Fibroblast of skin of right quadriceps (primary cell): ENCODE measurements at regions not wholly inside any gene's neighbourhood (a gene's known extent, or its start where the extent isn't known, plus 50 kb on each side); places are given as distances from the start of the nearest gene placed in this dataset.
A peak's percentile ranks its signal among the peaks of the same experiment; 100 is the strongest.

Source experiments
- DNase-seq: peaks from one replicate; pipeline ENCODE4 v3.0.0-alpha.2; 2013

DNA sequence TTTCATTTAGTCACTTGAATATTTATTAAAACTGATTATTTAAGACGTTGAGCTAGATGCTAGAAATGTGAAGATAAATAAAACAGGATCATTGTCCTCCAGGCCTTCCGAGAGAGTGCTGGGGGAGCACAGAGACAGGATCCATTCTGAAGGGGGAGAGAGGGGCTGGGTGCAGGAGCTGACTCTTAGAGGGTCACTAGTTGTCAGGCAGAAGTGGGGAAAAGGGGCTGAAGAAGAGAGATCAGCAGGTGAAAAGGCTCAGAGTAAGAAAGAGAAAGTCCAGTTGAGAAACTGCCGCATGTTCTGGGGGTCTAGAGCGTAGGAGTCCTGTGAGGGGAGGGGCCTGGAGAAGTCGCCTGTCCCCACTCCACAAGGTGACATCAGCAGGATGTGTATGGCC lies 206.2 kb upstream of the SNX19 start:
- DNase-seq, result no peak

DNA sequence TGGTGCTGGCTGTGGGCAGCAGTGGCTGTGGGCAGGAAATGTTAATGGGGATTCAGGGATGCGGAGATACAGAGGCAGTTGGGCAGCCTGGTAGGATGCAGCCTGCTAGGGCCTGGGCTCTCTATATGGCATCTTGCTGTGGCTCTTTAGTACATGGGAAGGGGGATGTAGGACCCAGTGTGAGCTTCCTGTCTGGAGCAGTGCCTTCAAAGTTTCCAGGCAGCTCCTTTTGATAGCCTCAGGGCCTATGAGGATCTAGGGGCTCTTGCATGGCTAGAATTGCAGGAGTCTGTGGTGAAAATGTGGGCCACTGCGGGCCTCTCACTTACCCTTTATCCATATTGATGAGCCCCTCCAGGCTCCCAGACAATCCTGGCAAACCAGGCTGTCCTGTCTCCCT lies 213.2 kb upstream of the SNX19 start:
- no peak for DNase-seq

DNA sequence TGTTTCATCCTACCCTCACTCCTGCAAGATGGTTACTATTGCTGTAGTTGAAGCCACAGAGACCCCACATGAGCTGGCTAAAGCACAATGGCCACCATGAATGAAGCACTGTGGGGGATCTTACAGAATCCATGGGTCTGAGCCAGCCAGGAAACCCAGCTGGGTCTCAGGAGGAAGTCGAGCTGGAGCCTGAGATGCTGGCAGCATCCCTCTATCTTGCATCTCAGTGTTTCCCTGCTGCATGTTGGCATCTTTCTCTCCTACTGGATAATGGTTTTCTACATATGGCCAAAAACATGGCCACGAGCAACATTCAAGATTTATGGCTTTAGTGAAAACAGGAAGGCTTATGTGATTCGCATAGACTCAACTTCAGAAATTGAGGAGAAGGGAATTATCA lies 219.3 kb upstream of the SNX19 start:
- DNase-seq, result no peak

DNA sequence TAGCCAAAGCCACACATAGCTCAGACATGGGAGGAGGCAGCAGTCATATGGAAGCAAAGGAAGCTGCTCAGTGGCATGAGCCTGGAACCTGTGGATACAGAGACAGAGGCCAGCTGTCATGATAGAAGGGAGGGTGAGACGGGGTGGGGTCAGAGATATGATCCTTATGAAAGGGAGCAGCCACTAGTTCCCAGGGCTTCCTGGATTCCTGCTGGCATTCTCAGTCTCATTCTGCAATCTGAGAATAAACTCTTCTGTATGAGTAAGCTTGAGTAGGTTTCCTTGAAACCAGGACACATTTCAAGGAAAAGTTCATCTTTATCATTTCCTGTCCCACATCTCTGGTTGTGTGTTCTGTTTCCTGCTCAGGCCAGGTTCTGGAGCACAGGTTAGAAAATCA lies 220.2 kb upstream of the SNX19 start:
- DNase-seq, result peak; percentile 43

DNA sequence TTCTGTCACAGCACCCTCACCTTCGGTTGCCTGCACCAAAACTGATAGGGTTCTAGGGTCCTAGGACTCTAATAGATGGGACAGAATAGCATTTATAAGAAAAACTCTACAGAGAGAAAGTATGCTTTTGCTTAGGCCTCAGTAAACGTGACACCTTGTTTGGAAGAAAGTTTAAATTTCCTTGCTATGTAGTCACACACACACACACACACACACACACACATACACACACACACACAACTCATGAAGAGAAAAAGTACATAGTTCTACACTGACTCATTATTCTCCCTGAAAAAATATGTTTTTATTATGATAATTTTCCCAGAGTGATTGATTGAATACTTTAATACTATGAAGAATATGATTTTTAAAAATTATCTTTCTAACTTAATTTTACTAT lies 220.8 kb upstream of the SNX19 start:
- peak; percentile 39 for DNase-seq

DNA sequence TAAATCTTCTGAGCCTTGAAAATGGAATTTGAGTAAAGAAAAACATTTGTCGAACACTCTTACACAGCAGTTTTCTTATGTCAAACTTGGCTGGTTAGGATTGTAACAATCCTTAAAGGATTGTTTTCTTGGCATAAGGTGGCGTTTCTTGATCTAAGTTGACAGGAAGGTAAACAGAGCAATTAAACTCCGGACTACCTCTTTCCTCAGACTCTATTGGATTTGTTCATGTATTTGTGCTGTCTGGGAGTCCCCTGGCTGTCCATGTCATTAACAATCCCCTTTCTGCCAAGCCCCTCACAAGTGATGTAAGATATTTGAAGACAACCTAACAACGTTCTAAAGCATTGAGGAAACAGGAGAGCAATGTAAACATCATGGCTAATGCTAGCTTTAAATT lies 222.5 kb upstream of the SNX19 start:
- DNase-seq, result no peak

DNA sequence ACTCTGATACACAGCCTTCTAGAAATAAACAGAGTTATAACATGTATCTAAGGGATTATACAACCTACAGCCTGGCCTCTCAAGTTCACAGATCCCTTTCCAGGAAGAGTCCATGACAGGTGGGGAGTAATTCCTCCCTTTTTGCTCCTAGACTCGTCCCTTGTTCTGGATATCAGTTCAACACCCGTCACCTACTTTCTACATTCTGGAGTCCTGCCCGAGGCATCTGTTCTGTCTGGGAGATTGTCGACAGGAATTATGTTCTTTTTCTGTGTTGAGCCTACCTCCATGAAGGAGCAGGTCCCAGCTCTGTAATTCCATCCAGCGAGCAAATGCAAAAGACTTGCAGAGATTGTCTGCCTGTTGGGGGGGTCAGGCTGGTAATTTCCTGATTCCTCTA lies 224.6 kb upstream of the NTM start:
- no peak for DNase-seq

DNA sequence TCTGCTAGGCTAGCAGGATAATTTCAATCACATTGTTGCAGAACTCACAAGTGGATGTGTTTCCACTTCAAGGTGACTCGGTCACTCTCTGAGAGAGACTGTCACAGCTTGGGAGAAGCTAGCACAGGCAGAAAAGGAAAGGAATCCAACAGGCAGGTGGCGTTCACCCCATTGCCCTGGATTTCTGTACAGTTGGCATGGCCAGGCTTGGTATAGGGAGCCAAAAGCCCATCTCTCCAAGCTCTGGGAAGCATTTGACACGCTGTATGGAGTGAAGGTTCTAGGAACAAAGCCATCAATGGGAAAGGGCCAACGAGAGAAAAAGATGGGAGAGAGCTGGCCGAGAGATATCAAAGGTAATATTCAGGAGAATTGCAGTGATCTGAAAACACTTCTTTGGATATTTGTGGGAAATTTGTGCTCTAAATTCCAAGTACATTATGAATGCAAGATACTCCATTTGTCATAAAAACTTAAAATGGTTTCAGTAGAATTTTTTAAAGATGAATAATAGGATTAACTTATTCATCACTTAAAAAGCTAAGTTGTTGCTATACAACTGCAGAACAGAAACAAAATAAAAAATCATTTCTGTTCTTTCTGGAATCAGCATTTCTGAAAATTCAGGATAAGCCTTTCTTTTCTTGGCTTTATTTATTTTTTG lies 223.5 kb upstream of the NTM start:
- DNase-seq, result peak; percentile 40

DNA sequence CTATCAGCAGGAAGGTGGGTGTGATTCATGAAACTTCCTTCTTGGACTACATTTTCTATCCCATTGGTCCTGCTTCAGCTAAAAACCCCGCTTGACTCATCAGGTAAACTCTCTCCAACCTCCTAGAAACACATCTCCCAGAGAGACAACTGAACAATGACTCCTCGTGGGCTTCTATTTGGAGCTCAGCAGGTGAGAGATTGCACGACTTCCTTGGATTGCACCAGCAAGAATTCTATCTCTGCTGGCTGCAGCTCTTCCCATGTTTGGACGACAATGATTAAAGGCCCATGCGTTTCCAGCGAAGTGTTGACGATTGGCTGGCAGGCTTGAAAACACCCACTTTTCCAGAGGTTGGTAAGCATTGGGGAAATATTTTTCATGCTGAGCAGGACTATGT lies 216.1 kb upstream of the NTM start:
- DNase-seq, result no peak

DNA sequence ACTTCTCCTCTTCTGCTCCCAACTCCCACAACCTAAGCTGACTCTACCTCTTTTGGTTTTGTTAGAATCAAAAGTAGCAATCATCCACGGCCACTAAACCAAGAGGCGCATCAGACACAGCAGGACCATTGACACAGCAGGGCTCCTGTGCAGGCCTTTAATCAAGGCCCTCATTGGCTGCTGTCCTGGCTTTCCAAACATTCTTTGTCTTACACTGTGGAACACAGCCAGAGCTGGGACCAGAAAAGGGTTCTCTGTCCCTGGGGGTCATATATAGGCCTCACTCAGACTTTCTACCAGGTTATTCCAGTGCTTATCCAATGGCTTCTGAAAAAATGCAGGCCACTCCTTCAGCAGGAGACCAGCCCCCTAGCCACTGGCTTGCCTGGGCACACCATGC lies 212.7 kb upstream of the NTM start:
- no peak for DNase-seq

DNA sequence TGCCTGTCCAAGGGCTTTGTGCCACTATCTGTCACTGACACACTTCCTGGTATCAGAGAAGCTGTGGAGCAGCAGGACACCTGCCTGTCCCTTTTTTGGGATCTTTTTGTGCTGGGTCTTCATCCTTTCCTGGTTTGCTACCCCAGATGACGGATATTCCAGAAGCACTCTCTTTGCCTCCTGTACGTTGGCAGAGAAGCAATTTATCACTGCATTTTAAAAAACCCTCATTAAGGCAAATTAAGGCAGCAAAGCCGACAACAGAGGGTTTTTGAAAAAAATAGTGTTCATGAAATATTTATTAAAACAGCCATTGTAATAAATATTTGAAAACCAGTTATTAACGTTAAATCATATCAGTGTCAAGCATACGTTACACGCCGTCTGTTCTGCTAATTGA lies 209.6 kb upstream of the NTM start:
- no peak for DNase-seq

DNA sequence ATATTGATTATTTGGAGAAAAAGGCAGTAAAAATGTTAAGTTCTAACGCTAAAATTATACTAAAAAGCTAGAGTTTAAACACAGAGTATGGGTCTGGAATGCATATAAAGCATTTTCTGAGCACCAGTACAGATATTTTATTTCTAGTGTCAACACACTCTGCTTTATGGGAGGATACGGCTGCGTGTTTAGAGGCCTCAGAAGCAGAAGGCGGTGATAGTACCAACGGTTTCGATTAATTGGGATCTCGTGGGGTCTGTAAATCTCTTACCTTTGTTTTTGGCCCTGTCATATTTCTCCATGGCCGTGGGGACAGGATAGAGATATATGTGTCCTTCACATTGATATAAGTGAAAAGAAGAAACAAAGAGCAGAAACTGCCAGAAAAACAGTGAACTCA lies 206.8 kb upstream of the NTM start:
- no peak for DNase-seq

DNA sequence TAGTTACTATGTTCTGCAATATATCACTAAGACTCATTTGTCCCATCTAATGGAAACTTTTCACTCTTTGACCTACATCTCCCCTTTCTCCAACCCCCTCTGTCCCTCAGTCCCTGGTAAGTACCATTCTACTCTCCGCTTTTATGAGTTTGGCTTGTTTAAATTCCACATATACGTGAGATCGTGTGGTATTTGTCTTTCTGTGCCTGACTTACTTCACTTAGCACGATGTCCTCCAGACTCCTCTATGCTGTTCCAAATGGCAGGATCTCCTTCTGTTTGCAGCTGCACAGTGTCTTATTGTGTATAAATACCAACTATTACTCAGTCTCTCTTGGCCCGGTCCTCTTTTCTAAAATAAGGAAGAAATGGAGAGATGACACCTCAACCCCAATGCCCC lies 205.4 kb upstream of the NTM start:
- no peak for DNase-seq

DNA sequence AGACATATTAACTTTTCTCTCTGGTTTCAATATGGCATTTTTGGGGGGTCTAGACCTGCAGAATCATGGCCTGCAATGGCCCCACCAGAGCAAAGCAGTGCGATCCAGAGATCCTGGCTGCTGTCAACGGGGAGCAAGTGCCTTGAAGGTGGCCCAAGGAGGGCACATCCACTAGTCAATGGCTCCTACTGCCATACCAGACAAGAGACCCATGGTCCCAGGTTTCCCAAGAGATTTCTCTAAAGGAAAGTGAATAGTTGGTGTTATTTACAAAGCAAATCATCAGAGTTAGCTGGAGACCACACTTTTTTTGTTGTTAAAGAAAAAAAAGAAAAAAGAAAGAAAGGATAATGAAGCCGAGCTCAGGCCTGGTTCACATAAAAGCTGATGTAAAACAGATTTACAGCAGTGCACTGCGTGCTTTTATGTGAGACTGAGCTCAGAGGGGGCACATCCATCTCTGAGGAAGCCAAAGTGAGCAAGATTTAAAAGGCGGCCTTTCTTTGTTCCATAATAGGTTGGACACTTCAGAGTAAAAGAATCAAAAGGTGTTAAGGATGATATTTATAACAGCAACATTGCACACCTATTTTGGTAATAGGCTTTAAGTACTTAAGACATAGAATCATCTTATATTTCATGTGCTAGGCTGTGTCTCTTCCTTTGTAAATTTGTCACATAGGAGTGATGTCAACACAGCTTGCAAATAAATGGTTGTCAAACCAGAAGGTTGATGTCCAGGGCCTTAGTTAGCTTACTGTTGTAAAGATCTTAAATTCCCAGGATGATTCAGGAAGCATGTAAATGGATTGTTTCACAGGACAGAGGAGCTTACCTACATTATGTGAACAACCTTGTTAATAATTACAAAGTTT lies 201.3 kb upstream of the NTM start:
- no peak for DNase-seq

DNA sequence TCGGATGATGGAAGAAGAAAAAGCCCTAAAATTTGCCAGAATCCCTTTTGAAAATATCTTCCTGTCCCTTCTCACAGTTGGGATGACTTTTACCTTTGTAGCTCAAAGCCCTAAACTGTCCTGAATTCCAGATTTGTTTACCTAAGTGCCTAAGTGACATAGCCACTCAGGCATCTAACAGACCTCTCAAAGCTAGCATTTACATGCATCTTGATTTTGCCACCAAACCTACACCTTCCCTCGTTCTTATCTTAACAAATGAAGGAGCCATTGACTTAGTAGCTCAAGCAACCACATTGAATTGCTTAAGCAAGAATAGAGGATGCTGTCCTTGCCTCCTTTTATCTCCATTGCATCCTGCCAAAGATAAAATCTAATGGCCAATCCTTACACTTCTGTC lies 198.4 kb upstream of the NTM start:
- no peak for DNase-seq

DNA sequence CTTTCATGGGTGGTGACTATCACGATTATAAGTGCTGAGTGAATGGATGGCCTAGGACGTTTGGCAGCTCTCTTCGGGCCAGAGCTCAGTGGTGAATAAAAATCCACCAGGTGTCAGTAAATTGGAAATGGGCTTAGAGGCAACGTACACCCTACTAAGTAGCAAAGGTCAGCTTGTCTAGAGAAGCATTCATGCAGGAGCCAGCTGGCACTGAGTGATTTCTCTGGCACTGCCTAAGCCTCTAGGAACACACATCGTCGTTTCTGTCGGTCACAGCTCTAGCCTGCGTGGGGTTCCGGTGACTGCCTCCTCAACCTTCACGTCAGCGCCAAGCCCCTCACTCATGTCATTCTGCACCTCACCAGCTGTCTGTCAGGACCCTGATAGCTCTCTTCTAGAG lies 192.4 kb upstream of the NTM start:
- no peak for DNase-seq

DNA sequence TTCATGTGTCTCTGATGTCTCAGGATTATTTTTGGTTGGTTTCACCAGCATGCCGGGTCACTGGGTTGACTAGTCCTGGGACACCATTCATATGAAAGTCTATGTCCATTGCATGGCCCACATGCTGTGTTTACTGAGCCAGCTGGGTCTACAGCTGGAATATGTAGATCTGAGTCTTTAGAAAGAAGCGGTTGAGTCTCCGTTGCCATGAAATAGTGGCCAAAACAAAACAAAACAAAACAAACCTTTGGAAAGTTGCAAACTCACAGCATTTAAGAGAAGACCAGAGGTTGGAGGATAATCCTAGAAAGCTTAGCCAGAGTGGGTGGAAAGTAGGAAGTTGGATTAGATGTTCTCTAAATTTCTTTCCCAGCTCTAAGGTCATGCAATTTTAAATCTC lies 191.8 kb upstream of the NTM start:
- no peak for DNase-seq

DNA sequence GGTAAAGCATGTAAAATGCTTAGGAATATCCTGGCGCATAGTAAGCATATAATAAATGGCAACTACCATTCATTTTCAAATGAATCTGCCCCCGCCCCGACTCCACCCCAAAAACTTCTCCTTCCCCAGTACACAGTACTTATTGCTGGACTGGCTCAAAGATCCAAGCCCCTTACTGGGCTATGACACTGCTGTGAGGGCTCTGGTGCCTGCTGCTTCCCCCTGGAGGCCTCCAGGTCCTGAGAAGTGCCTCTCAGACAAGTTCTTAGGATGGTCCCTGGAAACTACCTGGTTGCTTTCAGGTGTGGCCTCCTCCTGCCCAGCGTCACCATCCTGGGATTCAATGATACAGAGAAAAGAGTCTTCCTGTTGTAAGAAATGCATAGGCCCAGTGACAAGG lies 190.6 kb upstream of the NTM start:
- DNase-seq, result no peak

DNA sequence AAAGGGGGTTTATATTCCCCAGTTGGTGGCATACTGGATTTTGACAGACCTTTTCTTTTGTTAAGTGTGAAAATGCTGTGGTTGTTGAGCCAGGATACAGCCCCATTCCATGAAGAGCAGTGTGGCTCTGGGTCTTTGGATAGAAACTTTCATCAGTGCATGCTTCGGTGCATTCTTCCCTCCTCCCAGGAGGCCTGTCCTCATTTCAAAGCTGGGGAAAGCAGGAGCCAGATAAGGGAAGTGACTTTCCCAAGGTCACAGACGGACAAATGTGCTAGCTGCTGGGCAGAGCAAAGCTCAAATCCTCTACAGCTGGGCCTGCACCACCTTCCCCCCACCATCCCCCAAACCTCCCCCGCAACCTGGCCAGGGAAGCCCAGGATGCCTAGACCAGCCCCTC lies 184.5 kb upstream of the NTM start:
- DNase-seq, result no peak

DNA sequence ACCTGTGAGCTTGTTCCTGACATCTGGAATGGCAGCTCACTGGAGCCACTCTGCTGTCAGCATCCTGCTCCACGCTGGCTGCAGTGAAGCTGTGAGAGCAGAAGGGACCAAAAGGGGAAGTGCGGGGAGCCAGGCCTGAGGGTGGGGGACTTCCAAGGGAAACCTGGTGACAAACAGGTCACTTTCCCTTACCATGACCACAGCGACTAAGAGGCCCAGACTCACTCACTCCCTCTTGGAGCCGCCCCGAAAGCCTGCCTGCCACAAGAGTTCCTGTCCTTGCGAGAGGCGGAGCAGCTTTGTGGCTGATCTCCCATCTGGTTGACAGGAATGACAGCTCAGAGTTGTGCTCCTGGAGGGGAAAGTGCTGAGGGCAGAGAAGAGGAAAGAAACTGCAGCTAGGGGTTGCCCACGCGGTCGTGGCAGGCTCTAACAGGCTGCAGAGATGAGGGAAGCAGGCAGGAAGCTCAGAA lies 183.8 kb upstream of the NTM start:
- DNase-seq, result peak; percentile 11

DNA sequence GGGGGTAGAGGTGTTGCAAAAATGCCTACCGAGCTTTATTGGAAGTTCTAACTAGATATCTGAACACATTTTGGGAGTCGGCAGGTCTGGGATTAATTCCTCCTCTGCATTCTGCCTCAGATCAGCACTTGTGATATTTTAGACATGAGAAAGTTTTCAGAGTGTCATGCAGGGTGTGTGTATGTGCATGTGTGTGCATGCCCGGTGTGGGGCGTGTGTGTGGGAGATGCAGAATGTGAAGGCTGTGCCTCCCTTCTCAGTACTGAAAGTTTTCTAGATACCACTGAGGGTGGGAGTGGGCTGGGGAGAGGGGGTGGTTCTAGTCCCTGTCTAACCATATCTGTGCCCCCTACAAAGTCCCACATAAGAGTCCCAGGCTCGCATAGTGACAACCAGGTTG lies 180.0 kb upstream of the NTM start:
- DNase-seq, result no peak

DNA sequence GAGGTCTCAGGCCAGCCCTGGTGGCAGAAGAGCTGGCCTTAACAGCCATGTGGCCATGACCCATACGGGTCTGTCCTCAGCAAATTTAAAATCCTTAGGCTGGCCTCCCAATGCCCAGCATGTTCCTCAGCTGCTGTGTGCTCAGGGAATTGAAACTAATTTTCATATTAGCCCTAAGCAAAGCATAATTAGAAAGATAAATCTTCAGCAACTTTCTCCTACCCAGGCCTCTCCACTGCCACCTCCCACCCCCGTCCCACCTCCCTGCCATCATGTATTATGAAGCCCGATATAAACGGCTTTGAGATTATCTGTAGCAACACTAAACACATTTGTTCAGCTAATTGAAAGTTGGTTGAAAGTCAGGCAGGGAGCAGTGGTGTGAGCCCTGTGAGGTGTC lies 178.8 kb upstream of the NTM start:
- DNase-seq, result no peak

DNA sequence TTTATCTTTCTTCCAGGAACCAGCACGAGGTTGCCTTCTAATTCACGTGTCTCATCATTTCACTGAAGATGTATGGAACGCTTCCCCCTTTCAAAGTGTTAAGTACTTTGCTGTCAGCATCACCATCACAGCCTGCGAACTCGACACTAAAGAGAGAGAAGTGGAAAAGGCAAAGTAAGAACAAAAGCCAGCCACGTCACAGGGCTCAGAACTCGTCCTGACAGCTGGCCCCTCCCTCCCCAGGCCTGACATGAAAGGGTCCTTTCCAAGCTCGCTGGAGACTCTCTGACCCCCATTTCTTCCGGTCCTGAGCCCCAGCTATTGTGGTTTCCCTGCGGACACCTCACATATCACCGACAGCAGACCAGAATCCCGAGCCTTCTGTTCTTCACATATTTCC lies 177.8 kb upstream of the NTM start:
- no peak for DNase-seq

DNA sequence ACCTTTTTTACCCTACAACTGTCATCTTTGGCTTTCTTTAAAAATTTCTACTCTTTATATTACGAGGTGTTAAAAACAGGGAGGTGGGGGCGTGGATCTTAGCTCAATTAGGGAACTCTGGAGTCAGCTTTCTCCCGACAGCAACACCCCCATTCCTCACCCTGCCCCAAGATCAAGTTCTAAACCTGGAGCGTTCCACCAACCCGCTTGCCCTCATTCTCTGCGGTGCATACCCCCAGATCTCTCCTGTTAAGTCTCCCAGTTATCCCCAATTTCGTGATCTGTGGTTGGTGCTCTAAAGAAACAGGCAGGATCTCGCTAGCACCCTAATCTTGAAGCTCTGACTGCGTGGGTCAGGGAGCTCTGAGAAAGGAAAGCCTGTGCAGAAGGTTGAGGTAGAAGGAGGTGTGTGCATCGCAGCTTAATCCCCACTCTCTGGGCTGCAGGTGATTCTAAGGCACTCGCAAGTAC lies 177.3 kb upstream of the NTM start:
- no peak for DNase-seq

DNA sequence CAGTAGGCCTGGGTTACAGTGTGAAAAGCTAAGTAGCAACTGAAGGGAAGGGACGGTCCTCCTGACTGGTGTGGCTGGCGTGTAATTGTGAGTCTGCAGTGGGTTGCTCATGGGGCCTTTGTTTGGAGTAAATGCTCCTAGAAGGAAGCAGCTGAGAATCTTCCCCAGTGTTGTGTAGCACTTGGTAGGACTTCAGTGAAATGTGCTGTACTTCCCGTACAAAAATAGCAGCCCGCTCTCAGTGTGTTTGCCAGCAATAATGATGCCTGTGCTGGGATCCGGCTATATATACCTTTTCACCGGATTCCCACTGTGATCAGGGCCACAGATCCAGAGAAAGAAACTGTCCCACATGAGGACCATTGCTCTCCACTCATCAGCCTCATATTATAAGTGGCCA lies 175.7 kb upstream of the NTM start:
- no peak for DNase-seq
